ENCODE measurements at regions not wholly inside any gene's neighbourhood (a gene's known extent, or its start where the extent isn't known, plus 50 kb on each side); places are given as distances from the start of the nearest gene placed in this dataset.

GRCh38 chr6:135699705-135700104 is 151.8 kb upstream of the PDE7B start:
- Histone ChIP-seq H3K36me3 (ENCODE audit: insufficient read depth, low read length) (no peaks in the 10 kb centered on the region), H3K9me2 (ENCODE audit: low read depth, low read length) (no peaks in the 10 kb centered on the region), H2AFZ (ENCODE audit: low read length) (no peak overlapping the region), H3K9ac (ENCODE audit: low read length) (no peak overlapping the region), H3K4me1 (ENCODE audit: insufficient read depth, low read length, severe bottlenecking) (no peaks in the 10 kb centered on the region), H4K20me1 (ENCODE audit: insufficient read depth, low read length) (no peaks in the 10 kb centered on the region), H3K4me2 (ENCODE audit: low read length) (no peak overlapping the region), H3F3A (ENCODE audit: insufficient read depth, low read length) (no peaks in the 10 kb centered on the region), H3K9me3 (ENCODE audit: low read length) (no peaks in the 10 kb centered on the region), H3K27me3 (ENCODE audit: insufficient read depth, low read length) (no peaks in the 10 kb centered on the region), H3K4me3 (ENCODE audit: low read depth, low read length, poor library complexity, severe bottlenecking) (no peak overlapping the region), H3K79me2 (ENCODE audit: insufficient read depth, low read length) (no peaks in the 10 kb centered on the region), H3K27ac (ENCODE audit: low read depth, low read length, poor library complexity, severe bottlenecking) (no peak overlapping the region)
- no peak for TF ChIP-seq EZH2 (IDR thresholded peaks at IDR 0.05; ENCODE audit: borderline replicate concordance, low read length)
- TF ChIP-seq, protein P1, sequence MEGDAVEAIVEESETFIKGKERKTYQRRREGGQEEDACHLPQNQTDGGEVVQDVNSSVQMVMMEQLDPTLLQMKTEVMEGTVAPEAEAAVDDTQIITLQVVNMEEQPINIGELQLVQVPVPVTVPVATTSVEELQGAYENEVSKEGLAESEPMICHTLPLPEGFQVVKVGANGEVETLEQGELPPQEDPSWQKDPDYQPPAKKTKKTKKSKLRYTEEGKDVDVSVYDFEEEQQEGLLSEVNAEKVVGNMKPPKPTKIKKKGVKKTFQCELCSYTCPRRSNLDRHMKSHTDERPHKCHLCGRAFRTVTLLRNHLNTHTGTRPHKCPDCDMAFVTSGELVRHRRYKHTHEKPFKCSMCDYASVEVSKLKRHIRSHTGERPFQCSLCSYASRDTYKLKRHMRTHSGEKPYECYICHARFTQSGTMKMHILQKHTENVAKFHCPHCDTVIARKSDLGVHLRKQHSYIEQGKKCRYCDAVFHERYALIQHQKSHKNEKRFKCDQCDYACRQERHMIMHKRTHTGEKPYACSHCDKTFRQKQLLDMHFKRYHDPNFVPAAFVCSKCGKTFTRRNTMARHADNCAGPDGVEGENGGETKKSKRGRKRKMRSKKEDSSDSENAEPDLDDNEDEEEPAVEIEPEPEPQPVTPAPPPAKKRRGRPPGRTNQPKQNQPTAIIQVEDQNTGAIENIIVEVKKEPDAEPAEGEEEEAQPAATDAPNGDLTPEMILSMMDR (IDR thresholded peaks at IDR 0.05; ENCODE audit: low read length), result no peak

GRCh38 chr6:135701426-135701825 is 150.1 kb upstream of the PDE7B start:
- TF ChIP-seq, protein P1 (IDR thresholded peaks at IDR 0.05; ENCODE audit: low read length), result no peak
- no peak for TF ChIP-seq EZH2 (IDR thresholded peaks at IDR 0.05; ENCODE audit: borderline replicate concordance, low read length)
- Histone ChIP-seq H3K9me2 (ENCODE audit: low read depth, low read length) (no peaks in the 10 kb centered on the region), H3F3A (ENCODE audit: insufficient read depth, low read length) (no peaks in the 10 kb centered on the region), H3K9me3 (ENCODE audit: low read length) (no peaks in the 10 kb centered on the region), H4K20me1 (ENCODE audit: insufficient read depth, low read length) (no peaks in the 10 kb centered on the region), H3K27me3 (ENCODE audit: insufficient read depth, low read length) (no peaks in the 10 kb centered on the region), H2AFZ (ENCODE audit: low read length) (no peak overlapping the region), H3K4me2 (ENCODE audit: low read length) (no peak overlapping the region), H3K4me3 (ENCODE audit: low read depth, low read length, poor library complexity, severe bottlenecking) (no peak overlapping the region), H3K4me1 (ENCODE audit: insufficient read depth, low read length, severe bottlenecking) (no peaks in the 10 kb centered on the region), H3K9ac (ENCODE audit: low read length) (no peak overlapping the region), H3K79me2 (ENCODE audit: insufficient read depth, low read length) (no peaks in the 10 kb centered on the region), H3K27ac (ENCODE audit: low read depth, low read length, poor library complexity, severe bottlenecking) (no peak overlapping the region), H3K36me3 (ENCODE audit: insufficient read depth, low read length) (no peaks in the 10 kb centered on the region)

- Histone ChIP-seq H3K4me1 (ENCODE audit: insufficient read depth, low read length, severe bottlenecking) (no peaks in the 10 kb centered on the region), H3K4me2 (ENCODE audit: low read length) (no peak overlapping the region), H2AFZ (ENCODE audit: low read length) (no peak overlapping the region), H3K9ac (ENCODE audit: low read length) (no peak overlapping the region), H3K4me3 (ENCODE audit: low read depth, low read length, poor library complexity, severe bottlenecking) (no peak overlapping the region), H3K79me2 (ENCODE audit: insufficient read depth, low read length) (no peaks in the 10 kb centered on the region), H3K9me3 (ENCODE audit: low read length) (no peaks in the 10 kb centered on the region), H3K9me2 (ENCODE audit: low read depth, low read length) (no peaks in the 10 kb centered on the region), H3K27me3 (ENCODE audit: insufficient read depth, low read length) (no peaks in the 10 kb centered on the region), H4K20me1 (ENCODE audit: insufficient read depth, low read length) (no peaks in the 10 kb centered on the region), H3K27ac (ENCODE audit: low read depth, low read length, poor library complexity, severe bottlenecking) (no peak overlapping the region), H3F3A (ENCODE audit: insufficient read depth, low read length) (no peaks in the 10 kb centered on the region), H3K36me3 (ENCODE audit: insufficient read depth, low read length) (no peaks in the 10 kb centered on the region)
- no peak for TF ChIP-seq EZH2 (IDR thresholded peaks at IDR 0.05; ENCODE audit: borderline replicate concordance, low read length)
- TF ChIP-seq, protein P1 (IDR thresholded peaks at IDR 0.05; ENCODE audit: low read length), result no peak
Measured at GRCh38 chr6:135703007-135703406, 148.5 kb upstream of the PDE7B start.

Data from OCI-LY1 (cell line).